ENCODE measurements at regions not wholly inside any gene's neighbourhood (a gene's known extent, or its start where the extent isn't known, plus 50 kb on each side); places are given as distances from the start of the nearest gene placed in this dataset.

- no peak for DNase-seq (ENCODE audit: low read depth)
- no peak overlapping the region for H3K4me3 ChIP-seq (ENCODE audit: low read depth, low read length)
- TF ChIP-seq CTCF (IDR thresholded peaks at IDR 0.05; ENCODE audit: insufficient read depth, low read depth, low read length, missing control alignments): no peak
Measured at GRCh38 chr16:16989368-16989767, 481.4 kb downstream of the XYLT1 start.

GRCh38 chr16:16991711-16992110, 479.0 kb downstream of the XYLT1 start:
- no peak overlapping the region for H3K4me3 ChIP-seq (ENCODE audit: low read depth, low read length)

GRCh38 chr16:16992975-16993765, 477.6 kb downstream of the XYLT1 start:
- TF ChIP-seq CTCF (IDR thresholded peaks at IDR 0.05; ENCODE audit: insufficient read depth, low read depth, low read length, missing control alignments): no peak
- peak; percentile 37 for DNase-seq (ENCODE audit: low read depth)
- H3K4me3 ChIP-seq (ENCODE audit: low read depth, low read length): no peak overlapping the region

More at GRCh38 chr16:16991711-16992110, 479.0 kb downstream of the XYLT1 start:
- TF ChIP-seq CTCF (IDR thresholded peaks at IDR 0.05; ENCODE audit: insufficient read depth, low read depth, low read length, missing control alignments): no peak
- no peak for DNase-seq (ENCODE audit: low read depth)

GRCh38 chr16:16994831-16995230, 475.9 kb downstream of the XYLT1 start:
- H3K4me3 ChIP-seq (ENCODE audit: low read depth, low read length): no peak overlapping the region
- DNase-seq (ENCODE audit: low read depth): no peak
- TF ChIP-seq CTCF (IDR thresholded peaks at IDR 0.05; ENCODE audit: insufficient read depth, low read depth, low read length, missing control alignments): no peak

- DNase-seq (ENCODE audit: low read depth): no peak
- H3K4me3 ChIP-seq (ENCODE audit: low read depth, low read length): no peak overlapping the region
- TF ChIP-seq CTCF (IDR thresholded peaks at IDR 0.05; ENCODE audit: insufficient read depth, low read depth, low read length, missing control alignments): no peak
Measured at GRCh38 chr16:16996827-16997226, 473.9 kb downstream of the XYLT1 start.

- TF ChIP-seq CTCF (IDR thresholded peaks at IDR 0.05; ENCODE audit: insufficient read depth, low read depth, low read length, missing control alignments): no peak
- DNase-seq (ENCODE audit: low read depth): no peak
- H3K4me3 ChIP-seq (ENCODE audit: low read depth, low read length): no peak overlapping the region
Measured at GRCh38 chr16:16997349-16997748, 473.4 kb downstream of the XYLT1 start.

GRCh38 chr16:17001471-17001870, 469.3 kb downstream of the XYLT1 start:
- DNase-seq (ENCODE audit: low read depth): no peak
- TF ChIP-seq CTCF (IDR thresholded peaks at IDR 0.05; ENCODE audit: insufficient read depth, low read depth, low read length, missing control alignments): no peak
- no peak overlapping the region for H3K4me3 ChIP-seq (ENCODE audit: low read depth, low read length)

Data from GM12865 (cell line).